ENCODE measurements at regions not wholly inside any gene's neighbourhood (a gene's known extent, or its start where the extent isn't known, plus 50 kb on each side); places are given as distances from the start of the nearest gene placed in this dataset.

DNA sequence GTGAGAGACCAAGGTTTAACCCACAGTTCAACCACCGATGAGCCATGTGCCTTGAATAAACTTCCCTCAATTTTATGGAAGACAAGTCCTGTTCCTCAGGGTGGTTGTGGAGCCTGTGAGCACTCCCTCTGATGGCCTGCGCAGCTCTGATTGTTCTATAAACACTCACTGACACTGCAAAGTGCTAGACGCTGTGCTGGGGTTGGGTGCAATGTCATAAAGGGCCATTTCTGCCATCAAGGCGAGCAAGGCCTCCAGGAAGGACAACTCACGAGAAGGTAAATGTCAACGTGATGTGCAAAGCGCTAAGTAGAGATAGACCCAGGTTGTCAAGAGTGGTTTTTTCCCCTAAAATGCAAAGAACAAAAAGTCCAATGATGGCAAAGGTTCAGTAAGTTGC lies 75.7 kb upstream of the SYT6 start:
- Mint-ChIP-seq H3K27me3 (ENCODE audit: low read depth) (no peaks in the 10 kb centered on the region), H3K4me1 (ENCODE audit: low read depth) (no peaks in the 10 kb centered on the region), H3K4me3 (no peak overlapping the region), H3K9me3 (no peaks in the 10 kb centered on the region), H3K36me3 (ENCODE audit: insufficient read depth in 2 of 2) (no peaks in the 10 kb centered on the region), H3K27ac (no peak overlapping the region)
- no peak for ATAC-seq (replicated peaks in 1 of 2)
- DNase-seq: no peak

DNA sequence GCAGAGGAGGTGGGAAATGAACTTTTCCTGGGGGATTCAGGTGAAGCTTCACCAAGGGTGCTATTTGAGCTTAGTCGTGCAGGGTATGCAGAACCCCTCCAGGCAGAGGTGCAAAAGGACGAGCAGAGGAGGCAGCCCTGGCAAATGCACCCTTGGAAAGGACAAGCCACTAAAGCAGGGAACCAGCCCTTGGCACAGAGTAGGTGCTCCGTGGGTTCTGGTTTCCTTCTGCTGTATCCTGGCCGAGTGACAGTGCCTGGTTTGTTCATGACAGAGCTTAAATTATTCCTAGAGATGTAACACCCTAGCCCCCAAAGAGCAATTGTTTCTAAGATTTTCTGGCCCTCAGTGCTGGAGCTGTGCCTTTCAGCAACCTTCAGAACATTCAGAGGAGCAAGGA lies 73.4 kb upstream of the SYT6 start:
- Mint-ChIP-seq H3K4me3 (no peak overlapping the region), H3K4me1 (ENCODE audit: low read depth) (no peaks in the 10 kb centered on the region), H3K36me3 (ENCODE audit: insufficient read depth in 2 of 2) (no peaks in the 10 kb centered on the region), H3K27me3 (ENCODE audit: low read depth) (no peaks in the 10 kb centered on the region), H3K9me3 (no peaks in the 10 kb centered on the region), H3K27ac (no peak overlapping the region)
- DNase-seq: no peak
- no peak for ATAC-seq (replicated peaks in 1 of 2)

GRCh38 chr1:114224196-114224907 lies 70.7 kb upstream of the SYT6 start:
- Mint-ChIP-seq H3K27me3 (ENCODE audit: low read depth) (no peaks in the 10 kb centered on the region), H3K27ac (no peak overlapping the region), H3K9me3 (no peaks in the 10 kb centered on the region), H3K36me3 (ENCODE audit: insufficient read depth in 2 of 2) (no peaks in the 10 kb centered on the region), H3K4me3 (no peak overlapping the region), H3K4me1 (ENCODE audit: low read depth) (no peaks in the 10 kb centered on the region)
- DNase-seq: no peak
- no peak for ATAC-seq (replicated peaks in 1 of 2)

- Mint-ChIP-seq H3K4me3 (no peak overlapping the region), H3K27ac (no peak overlapping the region), H3K4me1 (ENCODE audit: low read depth) (no peaks in the 10 kb centered on the region), H3K27me3 (ENCODE audit: low read depth) (no peaks in the 10 kb centered on the region), H3K9me3 (no peaks in the 10 kb centered on the region), H3K36me3 (ENCODE audit: insufficient read depth in 2 of 2) (no peaks in the 10 kb centered on the region)
- DNase-seq: no peak
- no peak for ATAC-seq (replicated peaks in 1 of 2)
These were observed 69.3 kb upstream of the SYT6 start for GRCh38 chr1:114222920-114223319.

GRCh38 chr1:114219172-114219868 lies 65.7 kb upstream of the SYT6 start:
- no peaks in the 10 kb centered on the region for H3K4me1 Mint-ChIP-seq (ENCODE audit: low read depth)
- H3K36me3 Mint-ChIP-seq (ENCODE audit: insufficient read depth in 2 of 2): no peaks in the 10 kb centered on the region
- H3K4me3 Mint-ChIP-seq: no peak overlapping the region
- no peak for ATAC-seq (replicated peaks in 1 of 2)
- DNase-seq: no peak
- no peaks in the 10 kb centered on the region for H3K27me3 Mint-ChIP-seq (ENCODE audit: low read depth)
- no peaks in the 10 kb centered on the region for H3K9me3 Mint-ChIP-seq
- H3K27ac Mint-ChIP-seq: no peak overlapping the region

DNA sequence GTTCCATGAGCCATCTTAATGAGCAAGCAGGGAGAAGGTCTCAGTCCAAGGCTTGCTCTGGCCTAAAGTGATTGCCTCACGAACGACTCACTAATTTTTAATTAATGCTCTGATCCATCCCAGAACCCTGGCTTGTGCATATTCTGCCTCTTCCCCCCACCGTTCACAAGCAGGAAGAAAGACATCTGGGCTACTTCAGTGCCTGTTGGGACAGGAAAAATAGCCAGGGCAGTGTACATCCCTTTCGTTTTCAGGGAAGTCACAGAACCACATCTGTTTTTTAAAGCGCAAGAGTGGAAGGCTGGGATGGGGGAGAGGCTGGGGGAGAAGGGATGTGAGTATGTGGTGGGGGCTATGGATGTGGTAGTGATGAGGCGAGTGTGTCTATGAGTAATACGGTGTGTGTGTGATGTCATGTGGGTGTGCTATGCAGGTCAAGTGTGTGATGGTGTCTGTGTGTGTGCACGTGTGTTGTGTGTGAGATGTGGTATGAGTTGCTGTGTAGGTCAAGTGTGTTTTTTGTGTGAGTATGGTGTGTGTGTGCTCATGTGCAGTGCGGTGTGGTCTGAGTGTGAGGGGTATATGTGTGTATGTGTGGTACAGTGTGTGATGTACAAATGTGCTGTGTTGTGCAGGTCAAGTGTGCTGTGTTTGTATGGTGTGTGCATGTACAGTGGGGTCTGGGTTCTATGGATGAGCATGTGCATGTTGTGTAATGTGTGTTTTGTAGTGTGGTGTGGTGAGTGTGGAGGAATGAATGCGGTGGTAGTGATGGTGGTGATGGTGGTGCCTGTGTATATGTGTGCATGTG lies 64.9 kb upstream of the SYT6 start:
- ATAC-seq (replicated peaks in 1 of 2) (no peak), DNase-seq (no peak)
- Mint-ChIP-seq H3K27me3 (ENCODE audit: low read depth) (no peaks in the 10 kb centered on the region), H3K4me3 (no peak overlapping the region), H3K27ac (no peak overlapping the region), H3K4me1 (ENCODE audit: low read depth) (no peaks in the 10 kb centered on the region), H3K9me3 (no peaks in the 10 kb centered on the region), H3K36me3 (ENCODE audit: insufficient read depth in 2 of 2) (no peaks in the 10 kb centered on the region)

GRCh38 chr1:114216431-114217173 lies 62.9 kb upstream of the SYT6 start:
- ATAC-seq (replicated peaks in 1 of 2): no peak
- no peak overlapping the region for H3K27ac Mint-ChIP-seq
- no peaks in the 10 kb centered on the region for H3K9me3 Mint-ChIP-seq
- no peaks in the 10 kb centered on the region for H3K4me1 Mint-ChIP-seq (ENCODE audit: low read depth)
- no peak for DNase-seq
- H3K27me3 Mint-ChIP-seq (ENCODE audit: low read depth): peaks cover 11% of the 10 kb centered on the region
- H3K4me3 Mint-ChIP-seq: no peak overlapping the region
- H3K36me3 Mint-ChIP-seq (ENCODE audit: insufficient read depth in 2 of 2): no peaks in the 10 kb centered on the region

- Mint-ChIP-seq H3K4me1 (ENCODE audit: low read depth) (no peaks in the 10 kb centered on the region), H3K27ac (no peak overlapping the region), H3K9me3 (no peaks in the 10 kb centered on the region), H3K36me3 (ENCODE audit: insufficient read depth in 2 of 2) (no peaks in the 10 kb centered on the region), H3K27me3 (ENCODE audit: low read depth) (peaks cover 11% of the 10 kb centered on the region), H3K4me3 (no peak overlapping the region)
- ATAC-seq (replicated peaks in 1 of 2) (no peak), DNase-seq (no peak)
These were observed 61.8 kb upstream of the SYT6 start for GRCh38 chr1:114215436-114215835.

GRCh38 chr1:114214016-114214415 lies 60.3 kb upstream of the SYT6 start:
- H3K27me3 Mint-ChIP-seq (ENCODE audit: low read depth): peaks cover 18% of the 10 kb centered on the region
- H3K9me3 Mint-ChIP-seq: no peaks in the 10 kb centered on the region
- H3K4me3 Mint-ChIP-seq: no peak overlapping the region
- H3K27ac Mint-ChIP-seq: no peak overlapping the region
- H3K36me3 Mint-ChIP-seq (ENCODE audit: insufficient read depth in 2 of 2): no peaks in the 10 kb centered on the region
- DNase-seq: no peak
- no peak for ATAC-seq (replicated peaks in 1 of 2)
- H3K4me1 Mint-ChIP-seq (ENCODE audit: low read depth): no peaks in the 10 kb centered on the region

GRCh38 chr1:114209971-114210370 lies 56.3 kb upstream of the SYT6 start:
- DNase-seq (no peak), ATAC-seq (replicated peaks in 1 of 2) (no peak)
- H3K9me3 Mint-ChIP-seq: no peaks in the 10 kb centered on the region
- no peak overlapping the region for H3K27ac Mint-ChIP-seq
- no peak overlapping the region for H3K4me3 Mint-ChIP-seq
- peaks cover 41% of the 10 kb centered on the region for H3K27me3 Mint-ChIP-seq (ENCODE audit: low read depth)
- H3K36me3 Mint-ChIP-seq (ENCODE audit: insufficient read depth in 2 of 2): no peaks in the 10 kb centered on the region
- H3K4me1 Mint-ChIP-seq (ENCODE audit: low read depth): no peaks in the 10 kb centered on the region

DNA sequence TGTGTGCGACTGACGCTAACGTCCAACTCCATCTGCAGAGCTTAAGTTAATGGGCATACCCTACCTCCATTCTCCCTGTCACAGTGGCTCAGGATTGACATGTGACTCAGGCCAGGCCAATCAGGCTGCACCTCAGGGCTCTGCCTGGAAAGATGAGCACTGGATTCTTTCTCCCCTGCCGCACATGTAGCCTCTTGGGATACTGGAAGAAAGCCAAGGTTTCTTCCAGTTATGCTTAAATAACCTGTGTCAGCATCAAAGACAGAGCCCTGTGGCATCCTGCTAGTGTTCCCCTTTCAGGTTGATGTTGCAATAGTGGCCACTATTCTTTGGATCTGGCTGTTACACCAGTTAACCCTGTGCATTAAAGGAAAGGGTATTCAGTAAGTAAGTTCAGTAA lies 55.0 kb upstream of the SYT6 start:
- H3K27ac Mint-ChIP-seq: no peak overlapping the region
- no peaks in the 10 kb centered on the region for H3K9me3 Mint-ChIP-seq
- no peak overlapping the region for H3K4me3 Mint-ChIP-seq
- ATAC-seq (replicated peaks in 1 of 2) (no peak), DNase-seq (no peak)
- H3K4me1 Mint-ChIP-seq (ENCODE audit: low read depth): no peaks in the 10 kb centered on the region
- peaks cover 41% of the 10 kb centered on the region for H3K27me3 Mint-ChIP-seq (ENCODE audit: low read depth)
- no peaks in the 10 kb centered on the region for H3K36me3 Mint-ChIP-seq (ENCODE audit: insufficient read depth in 2 of 2)

DNA sequence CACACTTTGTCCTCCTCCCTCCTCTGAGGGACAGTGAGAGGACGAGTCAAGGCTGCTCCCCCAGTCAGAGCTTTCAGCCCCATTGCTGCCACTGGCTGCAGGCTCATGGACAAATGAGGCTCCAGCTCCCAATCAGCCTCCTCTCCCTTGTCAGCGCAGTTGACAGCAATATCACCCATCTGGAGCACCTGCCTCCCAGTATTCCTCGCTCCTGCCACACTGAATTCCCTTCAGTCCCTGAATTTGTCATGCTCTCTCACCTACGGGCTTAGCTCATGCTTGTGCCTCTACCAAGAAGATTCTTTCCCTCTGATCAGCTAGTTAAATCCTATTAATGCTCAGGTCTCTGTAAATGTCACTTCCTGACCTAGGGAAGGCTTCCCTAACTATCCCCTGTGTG lies 54.4 kb upstream of the SYT6 start:
- Mint-ChIP-seq H3K9me3 (no peaks in the 10 kb centered on the region), H3K4me3 (no peak overlapping the region), H3K4me1 (ENCODE audit: low read depth) (no peaks in the 10 kb centered on the region), H3K36me3 (ENCODE audit: insufficient read depth in 2 of 2) (no peaks in the 10 kb centered on the region), H3K27ac (no peak overlapping the region), H3K27me3 (ENCODE audit: low read depth) (peaks cover 38% of the 10 kb centered on the region)
- DNase-seq (no peak), ATAC-seq (replicated peaks in 1 of 2) (no peak)

GRCh38 chr1:114207635-114208034 lies 54.0 kb upstream of the SYT6 start:
- peaks cover 34% of the 10 kb centered on the region for H3K27me3 Mint-ChIP-seq (ENCODE audit: low read depth)

More at GRCh38 chr1:114207635-114208034, 54.0 kb upstream of the SYT6 start:
- no peak for DNase-seq
- ATAC-seq (replicated peaks in 1 of 2): no peak
- no peak overlapping the region for H3K4me3 Mint-ChIP-seq
- no peak overlapping the region for H3K27ac Mint-ChIP-seq
- no peaks in the 10 kb centered on the region for H3K36me3 Mint-ChIP-seq (ENCODE audit: insufficient read depth in 2 of 2)
- H3K4me1 Mint-ChIP-seq (ENCODE audit: low read depth): no peaks in the 10 kb centered on the region
- H3K9me3 Mint-ChIP-seq: no peaks in the 10 kb centered on the region
